ENCODE measurements at regions not wholly inside any gene's neighbourhood (a gene's known extent, or its start where the extent isn't known, plus 50 kb on each side); places are given as distances from the start of the nearest gene placed in this dataset.

- DNase-seq: no peak
These were observed 373.8 kb downstream of the ETV1 start for GRCh38 chr7:13615679-13616078.

- no peak for DNase-seq
These were observed 362.0 kb downstream of the ETV1 start for GRCh38 chr7:13627455-13627854.

- DNase-seq: peak; percentile 74
These were observed 361.0 kb downstream of the ETV1 start for GRCh38 chr7:13628239-13629001.

- peak; percentile 47 for DNase-seq
These were observed 358.0 kb downstream of the ETV1 start for GRCh38 chr7:13631207-13632049.

GRCh38 chr7:13633857-13634256 lies 355.6 kb downstream of the ETV1 start:
- DNase-seq: no peak

- no peak for DNase-seq
These were observed 350.1 kb downstream of the ETV1 start for GRCh38 chr7:13639396-13639795.

GRCh38 chr7:13641714-13642113 lies 347.8 kb downstream of the ETV1 start:
- no peak for DNase-seq

- DNase-seq: no peak
These were observed 338.3 kb downstream of the ETV1 start for GRCh38 chr7:13651167-13651566.

- no peak for DNase-seq
These were observed 333.1 kb downstream of the ETV1 start for GRCh38 chr7:13656330-13656729.

GRCh38 chr7:13673290-13673689 lies 316.2 kb downstream of the ETV1 start:
- DNase-seq: no peak

GRCh38 chr7:13682626-13683025 lies 306.8 kb downstream of the ETV1 start:
- DNase-seq: no peak

GRCh38 chr7:13687500-13687899 lies 302.0 kb downstream of the ETV1 start:
- no peak for DNase-seq

- no peak for DNase-seq
These were observed 296.9 kb downstream of the ETV1 start for GRCh38 chr7:13692548-13692947.

GRCh38 chr7:13702251-13702650 lies 287.2 kb downstream of the ETV1 start:
- peak; percentile 58 for DNase-seq

- no peak for DNase-seq
These were observed 280.8 kb downstream of the ETV1 start for GRCh38 chr7:13708670-13709069.

- no peak for DNase-seq
These were observed 276.4 kb downstream of the ETV1 start for GRCh38 chr7:13713092-13713491.

GRCh38 chr7:13715534-13715933 lies 273.9 kb downstream of the ETV1 start:
- no peak for DNase-seq

- peak; percentile 71 for DNase-seq
These were observed 272.4 kb downstream of the ETV1 start for GRCh38 chr7:13717031-13717430.

GRCh38 chr7:13724191-13724976 lies 265.1 kb downstream of the ETV1 start:
- DNase-seq: no peak

- no peak for DNase-seq
These were observed 264.4 kb downstream of the ETV1 start for GRCh38 chr7:13724977-13725566.

- no peak for DNase-seq
These were observed 263.9 kb downstream of the ETV1 start for GRCh38 chr7:13725591-13725990.

GRCh38 chr7:13727279-13727678 lies 262.2 kb downstream of the ETV1 start:
- no peak for DNase-seq

- DNase-seq: no peak
These were observed 261.7 kb downstream of the ETV1 start for GRCh38 chr7:13727751-13728150.
